Small intestine (tissue), 7 donors: ENCODE measurements at regions not wholly inside any gene's neighbourhood (a gene's known extent, or its start where the extent isn't known, plus 50 kb on each side); places are given as distances from the start of the nearest gene placed in this dataset.

Source experiments
- DNase-seq, 2 donors: peaks; one replicate each; pipeline versions ENCODE4 v3.0.0 to v3.0.0-alpha.2; 2013
- FAIRE-seq: peaks from 2 replicates; lab custom pipeline; 2012; peaks lifted over from hg19 to GRCh38; lab: Jason Lieb, UNC
- H3K27ac ChIP-seq, 3 donors: one replicate each; pipeline ENCODE4 v1.5.1; 2013; ENCODE audit warnings: low read length in 2 of 3, mild to moderate bottlenecking in 2 of 3, control low read depth in 1 of 3, inconsistent platforms in 1 of 3, low read depth in 1 of 3, moderate library complexity in 1 of 3
- H3K27me3 ChIP-seq, 3 donors: one replicate each; pipeline ENCODE4 v1.6.1; 2013; ENCODE audit warnings: low read length in 3 of 3, inconsistent platforms in 1 of 3; ENCODE audit not compliant: control insufficient read depth in 3 of 3, insufficient read depth in 3 of 3
- H3K36me3 ChIP-seq, 3 donors: one replicate each; pipeline ENCODE4 v1.6.1; 2013; ENCODE audit warnings: low read length in 3 of 3, inconsistent platforms in 1 of 3, low read depth in 1 of 3, mild to moderate bottlenecking in 1 of 3, moderate library complexity in 1 of 3; ENCODE audit not compliant: control insufficient read depth in 3 of 3, insufficient read depth in 2 of 3
- H3K4me1 ChIP-seq, 3 donors: one replicate each; pipeline ENCODE4 v1.6.1; 2013; ENCODE audit warnings: low read length in 2 of 3, inconsistent platforms in 1 of 3, low read depth in 1 of 3, mild to moderate bottlenecking in 1 of 3, moderate library complexity in 1 of 3; ENCODE audit not compliant: control insufficient read depth in 3 of 3, insufficient read depth in 2 of 3
- H3K4me3 ChIP-seq, 3 donors: one replicate each; pipeline ENCODE4 v1.5.1; 2013; ENCODE audit warnings: low read length in 3 of 3, control low read depth in 1 of 3, inconsistent platforms in 1 of 3, low read depth in 1 of 3, mild to moderate bottlenecking in 1 of 3, moderate library complexity in 1 of 3
- H3K9me3 ChIP-seq, 2 donors: one replicate each; pipeline ENCODE4 v1.6.1; 2013; ENCODE audit warnings: low read depth in 1 of 2, low read length in 1 of 2; ENCODE audit not compliant: control insufficient read depth in 2 of 2, insufficient read depth in 1 of 2
- WGBS, 3 donors: extraction: QIAGEN DNeasy Blood & Tissue Kit; methylation state at CpG; one replicate each; pipeline ENCODE4 v1.1.7; 2013; 5-methylcytosine and 5-hydroxymethylcytosine counted together
- donor health status: healthy with polysubstance abuse.
- donor health status: control.
- donor health status: control.
- donor health status: Bipolar disorder and iron deficiency.
- donor health status: healthy.

- Histone ChIP-seq H3K4me3 (no peak overlapping the region), H3K4me1 (peaks cover 0 to 10% (median 2%) of the 10 kb centered on the region in 3 donors), H3K36me3 (no peaks in the 10 kb centered on the region), H3K27ac (no peak overlapping the region), H3K27me3 (no peaks in the 10 kb centered on the region), H3K9me3 (no peaks in the 10 kb centered on the region)
- FAIRE-seq: no peak
- DNase-seq: no peak
- 97% methylated on average over 2 of the region's 2 CpGs for WGBS, 3 donors
These were observed 192.2 kb upstream of the MARCKS start for GRCh38 chr6:113664909-113665308.

- 53 to 80% (median 62%) methylated on average over 1 of the region's 1 CpG for whole genome bisulfite sequencing, 3 donors
- DNase-seq (no peak), FAIRE-seq (no peak)
- no peaks in the 10 kb centered on the region for H3K27me3 ChIP-seq
- H3K4me1 ChIP-seq: peaks cover 0 to 2% (median 0%) of the 10 kb centered on the region in 3 donors
- no peaks in the 10 kb centered on the region for H3K36me3 ChIP-seq
- no peaks in the 10 kb centered on the region for H3K9me3 ChIP-seq
- no peak overlapping the region for H3K27ac ChIP-seq
- H3K4me3 ChIP-seq: no peak overlapping the region
These were observed 188.3 kb upstream of the MARCKS start for GRCh38 chr6:113668641-113669408.

- Histone ChIP-seq H3K36me3 (no peaks in the 10 kb centered on the region), H3K27ac (no peak overlapping the region), H3K9me3 (no peaks in the 10 kb centered on the region), H3K4me1 (peaks cover 0 to 2% (median 0%) of the 10 kb centered on the region in 3 donors), H3K4me3 (no peak overlapping the region), H3K27me3 (no peaks in the 10 kb centered on the region)
- 60 to 84% (median 82%) methylated on average over 2 of the region's 2 CpGs for WGBS, 3 donors
- FAIRE-seq (no peak), DNase-seq (no peak)
These were observed 187.5 kb upstream of the MARCKS start for GRCh38 chr6:113669606-113670005.

- Histone ChIP-seq H3K27ac (no peak overlapping the region), H3K4me1 (peaks cover 0 to 2% (median 0%) of the 10 kb centered on the region in 3 donors), H3K9me3 (no peaks in the 10 kb centered on the region), H3K36me3 (no peaks in the 10 kb centered on the region), H3K27me3 (no peaks in the 10 kb centered on the region), H3K4me3 (no peak overlapping the region)
- DNase-seq (no peak), FAIRE-seq (no peak)
- WGBS, 3 donors: 34 to 42% (median 41%) methylated on average over 1 of the region's 1 CpG
These were observed 185.7 kb upstream of the MARCKS start for GRCh38 chr6:113671421-113671820.

GRCh38 chr6:113672491-113673149, 184.5 kb upstream of the MARCKS start:
- Histone ChIP-seq H3K4me1 (peaks cover 0 to 2% (median 0%) of the 10 kb centered on the region in 3 donors), H3K4me3 (no peak overlapping the region), H3K27me3 (no peaks in the 10 kb centered on the region), H3K36me3 (no peaks in the 10 kb centered on the region), H3K9me3 (no peaks in the 10 kb centered on the region), H3K27ac (no peak overlapping the region)
- WGBS, 3 donors: 47 to 56% (median 51%) methylated on average over 8 of the region's 8 CpGs
- FAIRE-seq: no peak
- DNase-seq: no peak

- no peak overlapping the region for H3K27ac ChIP-seq
- no peak overlapping the region for H3K4me3 ChIP-seq
- FAIRE-seq: no peak
- WGBS, 3 donors: 21 to 57% (median 35%) methylated on average over 4 of the region's 4 CpGs
- peak in 1 of 2 donors; percentile 54 for DNase-seq
- no peaks in the 10 kb centered on the region for H3K36me3 ChIP-seq
- H3K27me3 ChIP-seq: no peaks in the 10 kb centered on the region
- peaks cover 0 to 2% (median 0%) of the 10 kb centered on the region in 3 donors for H3K4me1 ChIP-seq
- no peaks in the 10 kb centered on the region for H3K9me3 ChIP-seq
These were observed 183.1 kb upstream of the MARCKS start for GRCh38 chr6:113674075-113674474.

GRCh38 chr6:113676057-113676456, 181.1 kb upstream of the MARCKS start:
- H3K4me1 ChIP-seq: peaks cover 0 to 2% (median 0%) of the 10 kb centered on the region in 3 donors
- DNase-seq: no peak
- H3K9me3 ChIP-seq: no peaks in the 10 kb centered on the region
- H3K27ac ChIP-seq: no peak overlapping the region
- no peaks in the 10 kb centered on the region for H3K36me3 ChIP-seq
- WGBS, 3 donors: 8 to 53% (median 36%) methylated on average over 4 of the region's 4 CpGs
- no peak overlapping the region for H3K4me3 ChIP-seq
- H3K27me3 ChIP-seq: no peaks in the 10 kb centered on the region
- no peak for FAIRE-seq

GRCh38 chr6:113676968-113677367, 180.2 kb upstream of the MARCKS start:
- DNase-seq: no peak
- H3K36me3 ChIP-seq: no peaks in the 10 kb centered on the region
- H3K27ac ChIP-seq: no peak overlapping the region
- no peaks in the 10 kb centered on the region for H3K27me3 ChIP-seq
- peaks cover 0 to under 1% (median 0%) of the 10 kb centered on the region in 3 donors for H3K4me1 ChIP-seq
- no peak overlapping the region for H3K4me3 ChIP-seq
- H3K9me3 ChIP-seq: no peaks in the 10 kb centered on the region
- no peak for FAIRE-seq
- 80 to 95% (median 85%) methylated on average over 1 of the region's 1 CpG for WGBS, 3 donors
